ENCODE measurements at regions not wholly inside any gene's neighbourhood (a gene's known extent, or its start where the extent isn't known, plus 50 kb on each side); places are given as distances from the start of the nearest gene placed in this dataset.

DNA sequence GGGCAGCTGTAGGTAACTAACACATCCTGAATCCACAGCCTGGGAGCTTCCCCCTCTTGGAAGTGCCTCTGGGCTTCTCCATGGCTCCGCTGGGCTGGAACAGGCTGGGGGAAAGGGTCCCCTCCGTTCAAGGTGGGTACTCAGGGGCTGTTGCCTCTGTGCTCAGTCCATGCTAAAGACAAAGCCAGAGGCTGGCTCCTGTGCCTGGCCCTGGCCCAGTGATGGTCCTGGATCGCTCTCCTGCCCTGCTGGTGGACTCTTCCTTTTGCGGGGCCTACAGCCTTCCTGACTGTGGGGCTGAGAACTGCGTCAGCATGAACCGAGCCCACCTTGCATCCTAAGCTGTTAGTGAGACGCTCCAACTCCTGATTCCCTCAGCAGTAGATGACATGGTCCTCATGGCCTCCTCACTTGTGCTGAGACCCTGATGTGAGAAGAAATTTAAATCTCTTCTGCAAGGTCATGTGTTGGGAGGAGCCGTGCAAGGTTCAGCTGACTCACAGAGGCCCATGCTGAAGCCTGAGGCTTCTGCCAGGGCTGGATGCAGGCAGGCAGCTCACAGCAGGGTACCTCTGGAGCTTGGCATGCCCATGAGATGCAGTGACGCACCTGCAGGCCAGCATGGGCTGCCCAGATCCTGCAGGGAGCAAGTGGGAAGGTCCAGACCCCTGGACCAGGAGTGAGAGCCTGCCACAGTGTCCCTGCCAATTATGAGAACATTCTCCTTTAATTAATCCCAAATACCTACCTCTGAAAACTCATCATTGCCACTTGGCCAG, 1285.5 kb downstream of the TBC1D22A start:
- TF ChIP-seq, protein P1, sequence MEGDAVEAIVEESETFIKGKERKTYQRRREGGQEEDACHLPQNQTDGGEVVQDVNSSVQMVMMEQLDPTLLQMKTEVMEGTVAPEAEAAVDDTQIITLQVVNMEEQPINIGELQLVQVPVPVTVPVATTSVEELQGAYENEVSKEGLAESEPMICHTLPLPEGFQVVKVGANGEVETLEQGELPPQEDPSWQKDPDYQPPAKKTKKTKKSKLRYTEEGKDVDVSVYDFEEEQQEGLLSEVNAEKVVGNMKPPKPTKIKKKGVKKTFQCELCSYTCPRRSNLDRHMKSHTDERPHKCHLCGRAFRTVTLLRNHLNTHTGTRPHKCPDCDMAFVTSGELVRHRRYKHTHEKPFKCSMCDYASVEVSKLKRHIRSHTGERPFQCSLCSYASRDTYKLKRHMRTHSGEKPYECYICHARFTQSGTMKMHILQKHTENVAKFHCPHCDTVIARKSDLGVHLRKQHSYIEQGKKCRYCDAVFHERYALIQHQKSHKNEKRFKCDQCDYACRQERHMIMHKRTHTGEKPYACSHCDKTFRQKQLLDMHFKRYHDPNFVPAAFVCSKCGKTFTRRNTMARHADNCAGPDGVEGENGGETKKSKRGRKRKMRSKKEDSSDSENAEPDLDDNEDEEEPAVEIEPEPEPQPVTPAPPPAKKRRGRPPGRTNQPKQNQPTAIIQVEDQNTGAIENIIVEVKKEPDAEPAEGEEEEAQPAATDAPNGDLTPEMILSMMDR (conservative IDR thresholded peaks at IDR 0.05): no peak
- no peak overlapping the region for H3K27ac ChIP-seq

DNA sequence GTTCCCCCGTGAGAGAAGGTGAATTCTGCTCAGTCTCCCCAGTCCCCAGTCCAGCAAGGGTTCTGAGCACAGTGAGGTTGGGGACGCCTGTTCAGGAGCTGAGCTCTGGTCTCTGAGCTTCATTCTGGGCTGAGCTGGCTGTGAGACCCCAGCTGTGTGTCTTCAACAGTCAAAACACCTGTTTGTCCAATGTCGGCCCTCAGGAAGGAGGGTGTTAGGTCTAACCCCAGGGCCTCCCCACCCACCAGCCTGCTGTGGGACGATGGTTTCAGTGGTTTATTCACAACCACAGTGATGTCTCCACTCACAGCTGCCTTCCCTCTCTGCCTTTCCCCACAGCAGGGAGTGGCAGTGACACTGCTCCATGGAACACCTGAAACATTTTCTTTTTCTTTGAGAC, 1282.9 kb downstream of the TBC1D22A start:
- TF ChIP-seq, protein P1 (conservative IDR thresholded peaks at IDR 0.05): no peak
- no peak overlapping the region for H3K27ac ChIP-seq

DNA sequence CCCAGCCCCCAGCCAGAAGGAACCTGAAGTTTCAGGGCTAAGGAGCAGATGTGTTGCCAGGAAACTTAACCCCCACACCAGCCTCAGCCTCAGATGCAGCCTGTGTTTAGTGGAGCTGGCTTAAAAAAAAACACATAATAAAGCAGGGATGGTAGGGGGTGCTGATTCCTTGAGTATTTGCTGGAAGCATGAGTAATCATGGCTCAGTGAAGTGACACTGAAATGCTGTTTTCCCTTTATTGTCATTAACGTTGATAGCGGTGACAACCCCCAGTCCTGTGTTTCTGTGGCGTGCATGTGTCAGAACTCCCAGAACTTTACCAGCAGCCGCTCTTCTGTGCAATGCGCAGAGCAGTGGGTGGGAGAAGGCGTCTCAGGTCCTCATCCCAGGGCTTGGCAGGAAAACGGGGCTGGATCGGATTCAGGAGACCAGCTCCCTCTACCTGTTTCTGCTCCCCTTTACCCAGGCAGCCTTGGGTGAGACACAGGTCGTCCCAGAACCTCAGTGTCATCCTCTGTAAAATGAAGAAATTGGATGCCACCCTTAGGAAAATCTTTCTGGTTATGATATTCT, 1282.1 kb downstream of the TBC1D22A start:
- TF ChIP-seq, protein P1 (conservative IDR thresholded peaks at IDR 0.05): no peak
- no peak overlapping the region for H3K27ac ChIP-seq

DNA sequence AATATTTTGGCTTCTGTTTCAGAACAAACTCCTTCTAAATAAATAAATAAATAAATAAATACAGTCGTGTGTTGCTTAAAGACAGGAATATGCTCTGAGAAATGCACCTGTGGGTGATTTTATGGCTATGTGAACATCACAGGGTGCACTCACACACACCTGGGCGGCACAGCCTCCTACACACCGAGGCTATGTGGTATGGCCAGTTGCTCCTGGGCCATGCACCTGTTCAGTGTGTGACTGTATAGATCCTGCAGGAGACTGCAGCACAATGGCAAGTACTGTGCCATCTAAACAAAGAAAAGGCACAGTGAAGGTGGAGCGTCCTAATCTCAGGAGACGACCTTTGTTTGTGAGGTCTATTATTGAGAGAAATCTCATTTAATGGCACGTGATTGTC, 1281.1 kb downstream of the TBC1D22A start:
- TF ChIP-seq, protein P1 (conservative IDR thresholded peaks at IDR 0.05): no peak
- no peak overlapping the region for H3K27ac ChIP-seq

DNA sequence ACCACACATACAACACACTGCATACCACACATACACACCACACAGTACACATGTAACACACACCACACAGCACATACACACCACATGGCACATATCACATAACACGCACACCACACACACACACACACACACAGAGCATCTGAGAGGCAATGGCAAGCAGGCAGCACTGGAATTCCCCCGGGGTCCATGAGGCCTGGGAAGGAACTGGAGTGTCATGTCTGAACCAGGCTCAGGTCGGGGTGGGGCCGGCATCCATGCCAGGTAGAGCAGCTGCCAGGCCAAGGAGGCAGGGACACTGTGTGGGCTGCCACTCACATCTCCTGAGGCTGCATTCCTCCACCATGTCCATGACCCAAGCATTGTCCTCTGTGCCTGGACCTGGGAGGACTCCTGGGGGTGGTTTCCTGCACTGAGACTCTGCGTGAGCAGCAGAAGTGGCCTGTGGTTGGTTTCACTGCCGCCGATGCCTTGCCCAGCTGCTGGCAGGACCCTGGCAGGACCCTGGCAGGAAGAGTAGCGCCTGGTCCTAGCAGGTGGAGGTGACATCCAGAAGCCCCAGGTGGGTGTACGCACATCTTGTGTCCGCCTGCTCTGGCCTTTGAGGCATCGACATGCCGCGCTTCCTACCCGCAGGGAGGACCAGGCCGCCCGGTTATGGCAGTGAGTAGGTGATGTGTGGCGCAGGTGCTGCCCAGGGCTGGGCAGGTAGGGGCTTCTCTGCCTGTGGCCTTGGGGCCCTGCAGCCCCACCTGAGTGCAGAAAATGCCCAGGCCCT, 1280.4 kb downstream of the TBC1D22A start:
- TF ChIP-seq, protein P1 (conservative IDR thresholded peaks at IDR 0.05): no peak
- no peak overlapping the region for H3K27ac ChIP-seq

DNA sequence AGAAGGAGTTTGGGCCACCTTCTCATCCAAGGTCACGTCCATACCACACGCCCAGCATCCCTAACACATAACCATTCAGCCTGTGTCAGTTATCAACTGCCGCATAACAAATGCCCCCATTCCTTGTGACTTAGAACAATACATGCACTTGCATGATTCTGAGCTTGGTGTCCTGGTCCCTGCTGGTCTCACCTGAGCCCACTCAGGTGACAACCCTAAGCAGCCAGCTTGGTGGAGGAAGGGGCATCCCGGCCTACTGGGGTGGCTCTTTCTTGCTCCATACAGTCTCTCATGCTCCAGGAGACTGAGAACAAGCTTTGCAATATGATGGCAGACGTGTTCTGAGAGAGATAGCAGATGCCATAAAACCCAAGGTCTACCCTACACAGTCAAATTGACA, 1276.9 kb downstream of the TBC1D22A start:
- H3K27ac ChIP-seq: no peak overlapping the region
- TF ChIP-seq, protein P1 (conservative IDR thresholded peaks at IDR 0.05): no peak

DNA sequence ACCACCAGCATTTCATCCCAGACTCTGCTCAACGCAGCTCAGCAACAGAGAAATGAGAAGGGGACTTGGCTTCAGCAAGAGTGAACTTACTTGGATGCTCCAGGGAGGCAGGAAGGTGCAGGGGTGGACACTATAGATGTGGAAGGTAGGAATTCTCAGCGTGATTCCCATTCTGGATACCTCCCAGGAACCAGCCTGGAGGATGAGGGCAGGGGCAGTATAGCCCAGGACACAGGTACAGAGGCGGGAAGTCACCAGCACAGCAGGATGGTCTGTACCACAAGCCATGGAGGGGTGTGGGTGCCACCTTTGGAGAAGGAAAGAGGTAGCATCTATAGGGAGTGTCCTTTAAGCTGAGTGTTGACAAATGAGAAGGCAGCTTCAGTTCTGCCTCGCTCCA, 1275.2 kb downstream of the TBC1D22A start:
- TF ChIP-seq, protein P1 (conservative IDR thresholded peaks at IDR 0.05): no peak
- no peak overlapping the region for H3K27ac ChIP-seq

All from VCaP (cell line).